ENCODE measurements at regions not wholly inside any gene's neighbourhood (a gene's known extent, or its start where the extent isn't known, plus 50 kb on each side); places are given as distances from the start of the nearest gene placed in this dataset.

GRCh38 chr5:128633901-128634300, 95.9 kb upstream of the FBN2 start:
- no peak for TF ChIP-seq POLR2AphosphoS5 (IDR thresholded peaks at IDR 0.05)
- TF ChIP-seq CTCF (IDR thresholded peaks at IDR 0.05) = no peak
- TF ChIP-seq POLR2A (IDR thresholded peaks at IDR 0.05) = no peak
- TF ChIP-seq EP300 (IDR thresholded peaks at IDR 0.05) = no peak
